ENCODE measurements at regions not wholly inside any gene's neighbourhood (a gene's known extent, or its start where the extent isn't known, plus 50 kb on each side); places are given as distances from the start of the nearest gene placed in this dataset.

DNA sequence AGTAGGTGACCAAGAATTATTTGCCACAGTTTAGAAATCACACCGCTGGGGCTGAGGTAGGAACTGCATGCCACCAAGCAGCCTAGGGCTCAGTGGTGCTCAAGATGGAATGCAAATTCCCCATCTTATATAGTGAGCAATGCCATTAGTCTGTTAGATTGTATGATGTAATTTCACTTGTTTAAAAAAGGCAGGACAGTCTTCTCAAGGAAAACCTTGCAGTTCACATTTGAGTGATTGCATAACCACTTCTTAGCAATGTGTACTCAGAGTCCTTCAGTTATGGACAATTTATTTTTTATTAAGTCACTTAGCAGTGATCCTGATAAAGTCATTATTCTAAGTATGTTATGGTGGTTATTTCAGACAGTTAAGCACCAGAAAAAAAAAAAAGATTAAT, 142.9 kb upstream of the SFRP2 start:
- no peaks in the 10 kb centered on the region for H3K27me3 ChIP-seq
- intact Hi-C loops (cut with DNase I) = no loop called here
- no peak overlapping the region for H3K27ac ChIP-seq
- H3K9me3 ChIP-seq (replicated peaks in 1 of 3) = no peaks in the 10 kb centered on the region
- TF ChIP-seq POLR2A (IDR thresholded peaks at IDR 0.05) = no peak
- TF ChIP-seq, protein P1, sequence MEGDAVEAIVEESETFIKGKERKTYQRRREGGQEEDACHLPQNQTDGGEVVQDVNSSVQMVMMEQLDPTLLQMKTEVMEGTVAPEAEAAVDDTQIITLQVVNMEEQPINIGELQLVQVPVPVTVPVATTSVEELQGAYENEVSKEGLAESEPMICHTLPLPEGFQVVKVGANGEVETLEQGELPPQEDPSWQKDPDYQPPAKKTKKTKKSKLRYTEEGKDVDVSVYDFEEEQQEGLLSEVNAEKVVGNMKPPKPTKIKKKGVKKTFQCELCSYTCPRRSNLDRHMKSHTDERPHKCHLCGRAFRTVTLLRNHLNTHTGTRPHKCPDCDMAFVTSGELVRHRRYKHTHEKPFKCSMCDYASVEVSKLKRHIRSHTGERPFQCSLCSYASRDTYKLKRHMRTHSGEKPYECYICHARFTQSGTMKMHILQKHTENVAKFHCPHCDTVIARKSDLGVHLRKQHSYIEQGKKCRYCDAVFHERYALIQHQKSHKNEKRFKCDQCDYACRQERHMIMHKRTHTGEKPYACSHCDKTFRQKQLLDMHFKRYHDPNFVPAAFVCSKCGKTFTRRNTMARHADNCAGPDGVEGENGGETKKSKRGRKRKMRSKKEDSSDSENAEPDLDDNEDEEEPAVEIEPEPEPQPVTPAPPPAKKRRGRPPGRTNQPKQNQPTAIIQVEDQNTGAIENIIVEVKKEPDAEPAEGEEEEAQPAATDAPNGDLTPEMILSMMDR (IDR thresholded peaks at IDR 0.05) = no peak
- H3K4me3 ChIP-seq = no peak overlapping the region
- peaks cover 0 to 5% of the 10 kb centered on the region in 2 donors for H3K4me1 ChIP-seq (replicated peaks in 1 of 2)
- DNase-seq = no peak
- no peaks in the 10 kb centered on the region for H3K36me3 ChIP-seq (replicated peaks in 1 of 2)
- WGBS, 4 donors = 62 to 88% (median 81%) methylated on average over 1 of the region's 1 CpG

- DNase-seq = no peak
- peaks cover 0 to 5% of the 10 kb centered on the region in 2 donors for H3K4me1 ChIP-seq (replicated peaks in 1 of 2)
- TF ChIP-seq POLR2A (IDR thresholded peaks at IDR 0.05) = no peak
- TF ChIP-seq, protein P1 (IDR thresholded peaks at IDR 0.05) = no peak
- H3K9me3 ChIP-seq (replicated peaks in 1 of 3) = no peaks in the 10 kb centered on the region
- no peaks in the 10 kb centered on the region for H3K27me3 ChIP-seq
- 37 to 54% (median 38%) methylated on average over 5 of the region's 5 CpGs for WGBS, 4 donors
- H3K4me3 ChIP-seq = no peak overlapping the region
- no peaks in the 10 kb centered on the region for H3K36me3 ChIP-seq (replicated peaks in 1 of 2)
- intact Hi-C loops (cut with DNase I) = no loop called here
- H3K27ac ChIP-seq = no peak overlapping the region
These were observed 140.8 kb upstream of the SFRP2 start for GRCh38 chr4:153929675-153930074.

GRCh38 chr4:153927451-153927850, 138.6 kb upstream of the SFRP2 start:
- no peak for TF ChIP-seq POLR2A (IDR thresholded peaks at IDR 0.05)
- TF ChIP-seq, protein P1 (IDR thresholded peaks at IDR 0.05) = no peak
- intact Hi-C loops (cut with DNase I) = no loop called here
- DNase-seq = no peak
- no peak overlapping the region for H3K4me3 ChIP-seq
- H3K27ac ChIP-seq = no peak overlapping the region
- H3K27me3 ChIP-seq = no peaks in the 10 kb centered on the region
- H3K9me3 ChIP-seq (replicated peaks in 1 of 3) = no peaks in the 10 kb centered on the region
- H3K4me1 ChIP-seq (replicated peaks in 1 of 2) = peaks cover 0 to 5% of the 10 kb centered on the region in 2 donors
- H3K36me3 ChIP-seq (replicated peaks in 1 of 2) = no peaks in the 10 kb centered on the region
- 64 to 78% (median 66%) methylated on average over 5 of the region's 5 CpGs for WGBS, 4 donors

DNA sequence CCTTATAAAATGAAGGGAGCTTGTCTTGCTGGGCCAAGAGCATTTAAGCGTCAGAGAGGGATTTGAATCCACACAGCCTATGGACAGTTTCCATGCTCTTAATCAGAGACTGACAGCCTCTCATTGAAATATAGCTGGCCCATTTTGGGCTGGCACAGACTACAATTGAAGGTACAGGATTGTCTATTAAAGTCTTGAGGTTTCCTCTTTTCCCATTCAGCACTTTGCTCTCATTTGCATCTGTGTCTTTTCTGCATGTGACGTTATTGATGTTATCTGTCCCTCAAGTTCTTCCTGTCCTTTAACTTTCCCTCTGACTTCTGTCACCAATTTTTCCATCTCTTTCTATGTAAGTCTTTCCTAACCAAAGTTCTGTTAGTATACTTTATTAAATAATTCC, 133.3 kb upstream of the SFRP2 start:
- H3K4me1 ChIP-seq (replicated peaks in 1 of 2) = no peaks in the 10 kb centered on the region
- no peak for TF ChIP-seq POLR2A (IDR thresholded peaks at IDR 0.05)
- TF ChIP-seq, protein P1 (IDR thresholded peaks at IDR 0.05) = no peak
- no peak overlapping the region for H3K4me3 ChIP-seq
- H3K27me3 ChIP-seq = no peaks in the 10 kb centered on the region
- 61 to 68% (median 65%) methylated on average over 2 of the region's 2 CpGs for WGBS, 4 donors
- no peaks in the 10 kb centered on the region for H3K9me3 ChIP-seq (replicated peaks in 1 of 3)
- no peak overlapping the region for H3K27ac ChIP-seq
- no peaks in the 10 kb centered on the region for H3K36me3 ChIP-seq (replicated peaks in 1 of 2)
- intact Hi-C loops (cut with DNase I) = no loop called here
- no peak for DNase-seq
